BE2C (cell line): ENCODE measurements at regions not wholly inside any gene's neighbourhood (a gene's known extent, or its start where the extent isn't known, plus 50 kb on each side); places are given as distances from the start of the nearest gene placed in this dataset.

ENCODE experiments used
- DNase-seq: peaks from one replicate; pipeline ENCODE4 v3.0.0-alpha.2; 2020
- H3K27me3 ChIP-seq: fragments of 250-450 bp; sonication (Bioruptor Pico); 2 replicates; pipeline ENCODE4 v1.5.1; 2020; ENCODE audit warnings: mild to moderate bottlenecking
- H3K36me3 ChIP-seq: fragments of 250-450 bp; sonication (Bioruptor Pico); 2 replicates; pipeline ENCODE4 v1.5.1; 2020; ENCODE audit warnings: mild to moderate bottlenecking
- H3K4me1 ChIP-seq: fragments of 250-450 bp; sonication (Bioruptor Pico); 2 replicates; pipeline ENCODE4 v1.5.1; 2020
- H3K4me3 ChIP-seq: 2 replicates; pipeline ENCODE4 v1.5.1; 2011; ENCODE audit warnings: low read depth, low read length
- H3K9me3 ChIP-seq: fragments of 250-450 bp; sonication (Bioruptor Pico); 2 replicates; pipeline ENCODE4 v1.5.1; 2020
- TF ChIP-seq, protein P1 (sequence below): IDR thresholded peaks from 2 replicates; pipeline ENCODE4 v1.5.1; 2012; ENCODE audit warnings: mild to moderate bottlenecking, low read depth, low read length

DNA sequence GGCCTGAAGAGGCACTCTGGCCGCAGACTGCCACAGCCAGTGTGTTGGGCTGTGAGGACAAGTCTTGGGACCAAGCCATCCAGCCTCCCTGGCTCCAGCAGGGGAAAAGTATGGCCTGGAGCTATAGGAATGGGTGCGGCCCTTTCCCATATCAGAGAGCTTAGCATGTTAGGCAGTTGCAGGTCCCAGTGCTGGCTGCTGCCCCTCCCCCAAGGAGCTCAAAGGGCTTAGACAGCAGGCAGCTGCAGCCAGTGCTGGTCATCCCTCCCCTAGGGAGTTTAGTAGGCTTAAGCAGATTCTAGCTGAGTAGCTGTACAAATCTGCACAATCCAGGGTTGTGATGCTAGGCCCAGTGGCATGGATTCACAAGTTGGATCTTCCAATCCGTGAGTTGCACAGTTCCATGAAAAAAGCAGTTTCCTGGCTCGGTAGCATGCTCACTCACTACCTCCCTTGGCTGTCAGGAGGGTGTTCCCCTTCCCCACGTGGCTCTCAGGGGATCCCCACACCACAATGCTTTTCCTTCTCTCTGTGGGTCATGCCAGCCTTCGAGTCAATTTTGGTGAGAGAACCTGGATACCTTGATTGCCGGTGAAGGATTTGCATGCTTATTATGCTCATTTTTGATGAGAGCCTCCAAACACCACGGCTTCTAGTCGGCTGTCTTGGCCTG, 1490.8 kb downstream of the BRINP3 start:
- H3K36me3 ChIP-seq = no peaks in the 10 kb centered on the region
- H3K9me3 ChIP-seq = no peaks in the 10 kb centered on the region
- TF ChIP-seq, protein P1, sequence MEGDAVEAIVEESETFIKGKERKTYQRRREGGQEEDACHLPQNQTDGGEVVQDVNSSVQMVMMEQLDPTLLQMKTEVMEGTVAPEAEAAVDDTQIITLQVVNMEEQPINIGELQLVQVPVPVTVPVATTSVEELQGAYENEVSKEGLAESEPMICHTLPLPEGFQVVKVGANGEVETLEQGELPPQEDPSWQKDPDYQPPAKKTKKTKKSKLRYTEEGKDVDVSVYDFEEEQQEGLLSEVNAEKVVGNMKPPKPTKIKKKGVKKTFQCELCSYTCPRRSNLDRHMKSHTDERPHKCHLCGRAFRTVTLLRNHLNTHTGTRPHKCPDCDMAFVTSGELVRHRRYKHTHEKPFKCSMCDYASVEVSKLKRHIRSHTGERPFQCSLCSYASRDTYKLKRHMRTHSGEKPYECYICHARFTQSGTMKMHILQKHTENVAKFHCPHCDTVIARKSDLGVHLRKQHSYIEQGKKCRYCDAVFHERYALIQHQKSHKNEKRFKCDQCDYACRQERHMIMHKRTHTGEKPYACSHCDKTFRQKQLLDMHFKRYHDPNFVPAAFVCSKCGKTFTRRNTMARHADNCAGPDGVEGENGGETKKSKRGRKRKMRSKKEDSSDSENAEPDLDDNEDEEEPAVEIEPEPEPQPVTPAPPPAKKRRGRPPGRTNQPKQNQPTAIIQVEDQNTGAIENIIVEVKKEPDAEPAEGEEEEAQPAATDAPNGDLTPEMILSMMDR = no peak
- no peak overlapping the region for H3K4me3 ChIP-seq
- peaks cover 28% of the 10 kb centered on the region for H3K4me1 ChIP-seq
- peak; percentile 84 for DNase-seq
- no peaks in the 10 kb centered on the region for H3K27me3 ChIP-seq

DNA sequence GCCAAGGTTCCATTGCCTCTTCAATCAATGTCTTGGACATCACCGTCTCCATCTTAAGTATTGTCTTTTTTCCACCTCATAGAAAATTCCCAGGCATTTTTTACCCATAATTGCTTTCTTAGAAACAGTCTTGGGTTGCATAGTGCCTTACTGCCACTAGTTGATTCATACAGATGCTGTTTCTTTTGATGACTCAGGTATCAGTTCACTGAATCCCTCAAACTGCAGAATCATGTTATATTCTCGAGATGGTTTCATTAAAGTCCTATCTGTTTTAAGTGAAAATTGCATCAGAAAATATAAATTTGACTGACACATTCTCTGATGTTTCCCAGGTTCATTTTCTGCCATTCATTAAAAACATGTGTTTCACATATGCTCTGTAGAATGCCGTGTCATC, 1489.1 kb downstream of the BRINP3 start:
- H3K9me3 ChIP-seq = no peaks in the 10 kb centered on the region
- H3K36me3 ChIP-seq = no peaks in the 10 kb centered on the region
- H3K4me3 ChIP-seq = no peak overlapping the region
- peaks cover 28% of the 10 kb centered on the region for H3K4me1 ChIP-seq
- H3K27me3 ChIP-seq = no peaks in the 10 kb centered on the region
- DNase-seq = no peak
- TF ChIP-seq, protein P1 = no peak

DNA sequence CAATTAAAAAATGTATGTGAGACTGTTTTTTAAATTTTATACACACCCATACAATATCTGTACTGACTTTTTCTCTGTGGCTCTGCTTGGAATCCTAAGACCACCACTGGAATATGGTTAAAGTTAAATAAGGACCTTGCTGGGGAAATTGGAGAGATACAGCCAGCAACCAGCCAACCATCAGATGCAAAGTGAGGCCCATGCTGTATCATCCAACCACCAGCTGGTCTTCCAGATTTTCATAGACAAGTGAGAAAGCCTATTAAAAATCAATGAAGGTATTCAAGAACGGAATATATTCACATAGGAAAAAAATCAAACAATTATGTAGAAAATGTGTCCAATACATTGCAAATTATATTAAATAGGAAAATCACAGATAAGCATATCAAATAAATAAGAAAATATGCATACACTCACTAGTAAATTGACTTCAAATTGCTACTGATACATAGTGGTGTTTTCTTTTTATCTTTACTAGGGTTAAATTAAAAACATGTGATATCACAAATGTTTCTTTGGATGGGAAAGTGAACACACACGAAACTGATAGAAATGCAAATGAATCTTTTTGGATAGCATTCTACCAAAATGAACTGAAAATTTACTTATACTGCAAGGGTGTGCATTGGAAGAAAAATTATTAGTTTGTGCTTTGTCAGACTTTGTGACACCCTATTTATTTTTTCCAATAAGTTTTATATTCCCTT, 1486.3 kb downstream of the BRINP3 start:
- no peak for DNase-seq
- Histone ChIP-seq H3K9me3 (no peaks in the 10 kb centered on the region), H3K27me3 (no peaks in the 10 kb centered on the region), H3K4me3 (no peak overlapping the region), H3K36me3 (no peaks in the 10 kb centered on the region), H3K4me1 (peaks cover 25% of the 10 kb centered on the region)
- TF ChIP-seq, protein P1 = no peak

DNA sequence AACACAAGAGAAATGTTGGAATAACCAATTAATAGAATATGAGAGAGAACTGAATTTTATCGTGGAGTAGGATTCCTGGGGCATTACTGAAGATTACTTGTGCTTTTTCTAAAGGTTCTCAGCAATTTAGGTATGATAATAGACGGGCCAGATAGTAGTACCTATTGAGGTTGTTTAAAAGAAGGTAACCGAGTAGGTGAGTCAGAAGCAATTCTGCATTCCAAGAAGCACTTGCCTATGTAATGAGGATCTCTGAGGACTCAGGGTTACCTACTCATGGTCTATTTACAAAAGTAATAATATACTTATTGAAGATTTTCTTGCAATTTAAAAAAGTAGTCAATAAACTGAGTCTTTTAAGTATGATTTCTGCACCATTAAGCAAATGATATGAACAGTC, 1469.8 kb downstream of the BRINP3 start:
- no peaks in the 10 kb centered on the region for H3K27me3 ChIP-seq
- DNase-seq = no peak
- no peak overlapping the region for H3K4me3 ChIP-seq
- peaks cover 6% of the 10 kb centered on the region for H3K4me1 ChIP-seq
- H3K9me3 ChIP-seq = no peaks in the 10 kb centered on the region
- TF ChIP-seq, protein P1 = no peak
- no peaks in the 10 kb centered on the region for H3K36me3 ChIP-seq

DNA sequence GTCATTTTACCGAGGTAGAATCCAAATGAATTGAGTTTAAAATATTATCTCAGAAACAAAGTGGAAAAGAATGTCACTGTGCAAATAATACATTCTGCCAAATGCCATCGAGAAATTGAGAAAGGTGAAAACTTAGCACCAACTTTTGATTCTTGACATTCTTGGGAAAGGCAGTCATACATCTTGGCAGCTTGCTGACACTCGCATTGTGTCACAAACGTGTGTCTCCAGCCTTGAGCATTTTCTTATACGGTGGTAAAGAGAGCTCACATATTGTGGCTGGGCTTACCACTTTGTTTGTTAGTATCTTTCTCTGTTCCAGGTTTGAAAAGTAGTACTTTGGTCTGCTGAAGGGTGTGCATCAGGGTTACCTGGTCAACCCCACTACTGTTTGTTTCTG, 1456.1 kb downstream of the BRINP3 start:
- H3K4me3 ChIP-seq = no peak overlapping the region
- no peaks in the 10 kb centered on the region for H3K4me1 ChIP-seq
- no peaks in the 10 kb centered on the region for H3K36me3 ChIP-seq
- no peaks in the 10 kb centered on the region for H3K27me3 ChIP-seq
- TF ChIP-seq, protein P1 = no peak
- no peak for DNase-seq
- H3K9me3 ChIP-seq = no peaks in the 10 kb centered on the region

DNA sequence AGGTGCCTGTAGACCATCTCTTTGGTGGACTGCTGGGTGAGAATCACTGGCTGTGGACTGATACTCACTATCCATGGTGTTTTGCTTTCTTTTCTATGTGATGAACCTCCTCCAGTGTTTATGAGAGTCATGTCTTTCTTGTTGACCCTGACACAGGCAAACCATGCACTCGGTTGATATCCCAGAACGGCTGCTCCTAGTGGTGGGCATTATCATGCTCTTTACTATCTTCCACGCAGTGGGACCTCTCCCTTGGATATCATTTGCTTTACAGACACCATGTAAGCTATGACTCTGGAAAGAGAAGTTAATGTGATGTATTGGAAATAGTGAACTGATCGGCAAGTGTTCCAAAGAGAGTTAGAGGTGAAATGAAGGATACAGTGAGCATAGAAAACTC, 1455.6 kb downstream of the BRINP3 start:
- no peaks in the 10 kb centered on the region for H3K36me3 ChIP-seq
- no peaks in the 10 kb centered on the region for H3K27me3 ChIP-seq
- no peak for DNase-seq
- no peaks in the 10 kb centered on the region for H3K4me1 ChIP-seq
- H3K9me3 ChIP-seq = no peaks in the 10 kb centered on the region
- H3K4me3 ChIP-seq = no peak overlapping the region
- TF ChIP-seq, protein P1 = no peak
